A549 (cell line): ENCODE measurements at regions not wholly inside any gene's neighbourhood (a gene's known extent, or its start where the extent isn't known, plus 50 kb on each side); places are given as distances from the start of the nearest gene placed in this dataset.

Source experiments
- ATAC-seq, 2 experiments: fragments of 200-7000 bp in 1 of 2; fragments of >200 bp in 1 of 2; cut with Nextera tagmentation in 1 of 2; cut with Tn5 transposase in 1 of 2; 3 replicates each; pipeline versions ENCODE4 v1.8.0 to v1.9.1; 2018 to 2020; ENCODE audit warnings: mild to moderate bottlenecking in 1 of 2, moderate library complexity in 1 of 2
- CTCF ChIA-PET: fragments of 300-600 bp; sonication (Branson Sonifier 250); formaldehyde crosslinking; extraction: SDS; loops from one replicate; lab custom pipeline; 2021; ENCODE audit warnings: antibody characterized with exemption, inconsistent platforms; lab: Yijun Ruan, JAX
- POLR2A ChIA-PET: fragments of 350-600 bp; formaldehyde crosslinking; extraction: SDS; loops from one replicate; lab custom pipeline; 2021; ENCODE audit warnings: antibody characterized with exemption, inconsistent platforms; lab: Yijun Ruan, JAX
- DNase-seq, 2 experiments: peaks; one replicate each; pipeline versions ENCODE4 v3.0.0 to v3.0.0-alpha.2; 2011 to 2016; ENCODE audit warnings: low read depth in 1 of 2, low spot score in 1 of 2
- FAIRE-seq: peaks from 2 replicates; lab custom pipeline; 2011; peaks lifted over from hg19 to GRCh38; lab: Jason Lieb, UNC
- H3K27ac ChIP-seq, 2 experiments: fragments of >200 bp; sonication (Bioruptor Twin); formaldehyde crosslinking; 3 replicates each; pipeline ENCODE4 v1.5.1; 2016 to 2017
- H3K4me1 ChIP-seq: fragments of >200 bp; sonication (Bioruptor Twin); formaldehyde crosslinking; 3 replicates; pipeline ENCODE4 v1.6.1; 2016
- H3K4me2 ChIP-seq: fragments of >200 bp; sonication (Bioruptor Twin); formaldehyde crosslinking; 3 replicates; pipeline ENCODE4 v1.6.1; 2016
- H3K4me3 ChIP-seq: fragments of >200 bp; sonication (Bioruptor Twin); formaldehyde crosslinking; 3 replicates; pipeline ENCODE4 v1.5.1; 2016
- H3K9me3 ChIP-seq: fragments of >200 bp; sonication (Bioruptor Twin); formaldehyde crosslinking; 3 replicates; pipeline ENCODE4 v1.6.1; 2016
- CHD2 ChIP-seq: fragments of 150-350 bp; IDR thresholded peaks from 2 replicates; pipeline ENCODE4 v1.6.1; 2014; ENCODE audit warnings: low read length; ENCODE audit not compliant: partially characterized antibody
- CHD4 ChIP-seq: fragments of 200-600 bp; sonication (generic); IDR thresholded peaks from 2 replicates; pipeline ENCODE4 v1.6.1; 2016; ENCODE audit warnings: antibody characterized with exemption, mild to moderate bottlenecking, borderline replicate concordance
- EP300 ChIP-seq, 2 experiments: fragments of >200 bp; sonication (Bioruptor Twin); formaldehyde crosslinking; IDR thresholded peaks; 2 replicates in 1 of 2; 3 replicates in 1 of 2; pipeline ENCODE4 v1.6.1; 2016 to 2017
- GATA3 ChIP-seq: IDR thresholded peaks from 2 replicates; pipeline ENCODE4 v1.6.1; 2012; ENCODE audit warnings: borderline replicate concordance
- HOXA7 ChIP-seq: fragments of 250-450 bp; sonication (Bioruptor Pico); IDR thresholded peaks from 2 replicates; pipeline ENCODE4 v1.5.0; 2020; ENCODE audit warnings: mild to moderate bottlenecking, moderate library complexity
- JUN ChIP-seq, 2 experiments: fragments of >200 bp; sonication (Bioruptor Twin); formaldehyde crosslinking; IDR thresholded peaks; 2 replicates in 1 of 2; 3 replicates in 1 of 2; pipeline ENCODE4 v1.6.1; 2016 to 2017
- KDM5A ChIP-seq: fragments of 200-600 bp; sonication (generic); IDR thresholded peaks from 2 replicates; pipeline ENCODE4 v1.6.1; 2016; ENCODE audit warnings: antibody characterized with exemption, mild to moderate bottlenecking
- MAFK ChIP-seq: fragments of 450-650 bp; IDR thresholded peaks from 2 replicates; pipeline ENCODE4 v1.6.1; 2014; ENCODE audit not compliant: partially characterized antibody
- NFE2L2 ChIP-seq: fragments of 150-350 bp; conservative IDR thresholded peaks from 2 replicates; pipeline ENCODE4 v1.6.1; 2014; ENCODE audit warnings: low read length
- NR3C1 ChIP-seq: fragments of >200 bp; sonication (Bioruptor Twin); formaldehyde crosslinking; IDR thresholded peaks from 3 replicates; pipeline ENCODE4 v1.6.1; 2017
- POLR2A ChIP-seq: IDR thresholded peaks from 2 replicates; pipeline ENCODE4 v1.6.1; 2012; ENCODE audit warnings: mild to moderate bottlenecking, low read length
- RARB ChIP-seq: fragments of 250-450 bp; sonication (Bioruptor Pico); IDR thresholded peaks from 2 replicates; pipeline ENCODE4 v1.8.0; 2021; ENCODE audit warnings: mild to moderate bottlenecking, moderate library complexity
- RNF2 ChIP-seq: fragments of 200-600 bp; sonication (generic); IDR thresholded peaks from 2 replicates; pipeline ENCODE4 v1.6.1; 2016; ENCODE audit warnings: low read depth, mild to moderate bottlenecking, antibody characterized with exemption, moderate library complexity, borderline replicate concordance
- TP53 ChIP-seq: fragments of 250-450 bp; sonication (Bioruptor Pico); IDR thresholded peaks from 2 replicates; pipeline ENCODE4 v1.5.0; 2021; ENCODE audit warnings: mild to moderate bottlenecking, moderate library complexity
- ZC3H11A ChIP-seq: fragments of 450-650 bp; IDR thresholded peaks from 2 replicates; pipeline ENCODE4 v1.6.1; 2014; ENCODE audit warnings: antibody characterized with exemption, mild to moderate bottlenecking
- ZNF302 ChIP-seq: fragments of 250-450 bp; sonication (Bioruptor Pico); IDR thresholded peaks from 2 replicates; pipeline ENCODE4 v1.9.0; 2021; ENCODE audit warnings: inconsistent platforms, mild to moderate bottlenecking, moderate library complexity
- ZSCAN20 ChIP-seq: fragments of 250-450 bp; sonication (Bioruptor Pico); IDR thresholded peaks from 2 replicates; pipeline ENCODE4 v1.8.0; 2022; ENCODE audit warnings: mild to moderate bottlenecking, moderate library complexity
- WGBS: methylation state at CpG from one replicate; pipeline ENCODE4 v1.1.6; 2017; ENCODE audit errors: missing lambda C conversion rate; 5-methylcytosine and 5-hydroxymethylcytosine counted together
- TF ChIP-seq, protein P1 (sequence below): fragments of 250-450 bp; sonication (Bioruptor Pico); IDR thresholded peaks from 2 replicates; pipeline ENCODE4 v1.5.0; 2020; ENCODE audit warnings: low read depth, mild to moderate bottlenecking, moderate library complexity
- TF ChIP-seq, protein P2 (sequence below): IDR thresholded peaks from 2 replicates; pipeline ENCODE4 v1.6.1; 2012
- TF ChIP-seq, protein P3 (sequence below): fragments of >200 bp; sonication (Bioruptor Twin); formaldehyde crosslinking; IDR thresholded peaks from 2 replicates; pipeline ENCODE4 v1.6.1; 2016
- TF ChIP-seq, protein P4 (sequence below): IDR thresholded peaks from 2 replicates; pipeline ENCODE4 v1.6.1; 2012
- TF ChIP-seq, protein P5 (sequence below): fragments of >200 bp; sonication (Bioruptor Twin); formaldehyde crosslinking; IDR thresholded peaks from 3 replicates; pipeline ENCODE4 v1.6.1; 2016
- TF ChIP-seq, protein P6 (sequence below): fragments of 250-450 bp; sonication (Bioruptor Pico); IDR thresholded peaks from 2 replicates; pipeline ENCODE4 v1.5.0; 2021; ENCODE audit warnings: mild to moderate bottlenecking, moderate library complexity, borderline replicate concordance
- TF ChIP-seq, protein P7 (sequence below): fragments of >200 bp; sonication (Bioruptor Twin); formaldehyde crosslinking; IDR thresholded peaks from 3 replicates; pipeline ENCODE4 v1.5.1; 2016

DNA sequence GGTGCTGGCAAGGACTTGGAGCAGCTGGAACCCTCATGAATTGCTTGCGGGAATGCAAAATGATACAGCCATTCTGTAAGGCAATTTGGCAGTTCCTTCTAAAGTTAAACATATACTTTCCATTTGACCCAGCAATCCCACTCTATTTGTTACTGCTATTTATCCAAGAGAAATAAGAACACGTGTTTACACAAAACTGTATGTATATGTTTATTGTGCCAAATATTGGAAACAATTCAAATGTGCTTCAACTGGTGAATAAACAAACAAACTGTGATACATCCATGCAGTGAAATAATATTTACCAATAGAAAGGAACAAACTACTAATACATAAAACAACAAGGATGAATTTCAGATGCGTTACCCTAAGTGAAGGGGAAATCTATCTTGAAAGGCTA lies 60.0 kb upstream of the NTRK3 start:
- ChIA-PET CTCF (no interaction called here), POLR2A (no interaction called here)
- DNase-seq = no peak
- no peak for FAIRE-seq
- H3K4me2 ChIP-seq = no peak overlapping the region
- no peak overlapping the region for H3K27ac ChIP-seq
- no peak for ATAC-seq
- H3K9me3 ChIP-seq = no peaks in the 10 kb centered on the region
- no peak overlapping the region for H3K4me3 ChIP-seq
- no peaks in the 10 kb centered on the region for H3K4me1 ChIP-seq
- WGBS = 61% methylated on average over 3 of the region's 3 CpGs
- TF ChIP-seq HOXA7 (CRISPR knock-in tag) (no peak), ZC3H11A (no peak), ZNF302 (no peak), CHD2 (no peak), NFE2L2 (no peak)
- TF ChIP-seq, protein P1, sequence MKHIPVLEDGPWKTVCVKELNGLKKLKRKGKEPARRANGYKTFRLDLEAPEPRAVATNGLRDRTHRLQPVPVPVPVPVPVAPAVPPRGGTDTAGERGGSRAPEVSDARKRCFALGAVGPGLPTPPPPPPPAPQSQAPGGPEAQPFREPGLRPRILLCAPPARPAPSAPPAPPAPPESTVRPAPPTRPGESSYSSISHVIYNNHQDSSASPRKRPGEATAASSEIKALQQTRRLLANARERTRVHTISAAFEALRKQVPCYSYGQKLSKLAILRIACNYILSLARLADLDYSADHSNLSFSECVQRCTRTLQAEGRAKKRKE (CRISPR knock-in tag) = no peak
- TF ChIP-seq, protein P2, sequence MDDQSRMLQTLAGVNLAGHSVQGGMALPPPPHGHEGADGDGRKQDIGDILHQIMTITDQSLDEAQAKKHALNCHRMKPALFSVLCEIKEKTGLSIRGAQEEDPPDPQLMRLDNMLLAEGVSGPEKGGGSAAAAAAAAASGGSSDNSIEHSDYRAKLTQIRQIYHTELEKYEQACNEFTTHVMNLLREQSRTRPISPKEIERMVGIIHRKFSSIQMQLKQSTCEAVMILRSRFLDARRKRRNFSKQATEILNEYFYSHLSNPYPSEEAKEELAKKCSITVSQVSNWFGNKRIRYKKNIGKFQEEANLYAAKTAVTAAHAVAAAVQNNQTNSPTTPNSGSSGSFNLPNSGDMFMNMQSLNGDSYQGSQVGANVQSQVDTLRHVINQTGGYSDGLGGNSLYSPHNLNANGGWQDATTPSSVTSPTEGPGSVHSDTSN = no peak
- TF ChIP-seq, protein P3, sequence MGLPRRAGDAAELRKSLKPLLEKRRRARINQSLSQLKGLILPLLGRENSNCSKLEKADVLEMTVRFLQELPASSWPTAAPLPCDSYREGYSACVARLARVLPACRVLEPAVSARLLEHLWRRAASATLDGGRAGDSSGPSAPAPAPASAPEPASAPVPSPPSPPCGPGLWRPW = no peak

DNA sequence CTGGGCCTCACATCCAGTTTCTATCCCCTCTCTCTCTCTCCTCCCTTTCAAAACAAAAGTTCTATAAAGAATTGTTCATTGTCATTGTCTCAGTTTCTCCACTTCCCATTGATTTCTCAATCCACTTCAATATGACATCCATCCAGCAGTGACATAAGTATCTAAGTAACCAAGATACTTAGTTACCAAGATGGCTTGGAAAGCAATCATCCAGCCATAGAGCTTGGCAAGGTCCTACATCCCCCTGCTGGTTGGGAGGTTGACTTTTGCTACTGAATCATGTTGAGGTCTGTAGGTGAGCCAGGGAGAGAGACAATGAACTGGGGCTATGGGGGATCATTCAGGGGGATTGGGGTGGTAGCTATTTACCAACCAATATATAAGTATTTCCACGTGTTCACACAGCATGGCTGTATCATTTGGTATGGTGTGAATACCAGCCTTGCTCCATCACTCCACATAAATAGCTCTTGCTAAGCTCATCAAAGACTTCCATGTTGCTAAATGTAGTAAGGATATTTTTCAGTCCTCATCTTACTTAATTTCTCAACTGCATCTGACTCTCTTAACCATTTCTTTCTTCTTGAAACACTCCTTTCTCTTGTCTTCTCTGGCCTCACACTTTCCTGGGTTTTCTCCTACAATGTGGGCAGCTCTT lies 58.8 kb upstream of the NTRK3 start:
- CTCF ChIA-PET = interaction anchor here (1.0 kb wide), 1 partner anchor 16 kb away, joined by 3 read pairs; no protein-coding TSS in a partner anchor
- peak; percentile 94 for FAIRE-seq
- 3% methylated on average over 1 of the region's 1 CpG for WGBS

More for the DNA sequence above, 58.8 kb upstream of the NTRK3 start:
- H3K4me3 ChIP-seq = no peak overlapping the region
- no peaks in the 10 kb centered on the region for H3K9me3 ChIP-seq
- no peak overlapping the region for H3K27ac ChIP-seq
- POLR2A ChIA-PET = no interaction called here
- no peak overlapping the region for H3K4me2 ChIP-seq
- TF ChIP-seq RARB (CRISPR knock-in tag) (no peak), JUN (IDR thresholded peaks at IDR 0.05) (no peak), POLR2A (no peak), KDM5A (no peak), NR3C1 (no peak), CHD4 (no peak), HOXA7 (CRISPR knock-in tag) (no peak), RNF2 (no peak), MAFK (no peak), EP300 (IDR thresholded peaks at IDR 0.05) (no peak), TP53 (CRISPR knock-in tag) (no peak), GATA3 (no peak), ZSCAN20 (CRISPR knock-in tag) (no peak)
- TF ChIP-seq, protein P4, sequence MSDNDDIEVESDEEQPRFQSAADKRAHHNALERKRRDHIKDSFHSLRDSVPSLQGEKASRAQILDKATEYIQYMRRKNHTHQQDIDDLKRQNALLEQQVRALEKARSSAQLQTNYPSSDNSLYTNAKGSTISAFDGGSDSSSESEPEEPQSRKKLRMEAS = no peak
- TF ChIP-seq, protein P5, sequence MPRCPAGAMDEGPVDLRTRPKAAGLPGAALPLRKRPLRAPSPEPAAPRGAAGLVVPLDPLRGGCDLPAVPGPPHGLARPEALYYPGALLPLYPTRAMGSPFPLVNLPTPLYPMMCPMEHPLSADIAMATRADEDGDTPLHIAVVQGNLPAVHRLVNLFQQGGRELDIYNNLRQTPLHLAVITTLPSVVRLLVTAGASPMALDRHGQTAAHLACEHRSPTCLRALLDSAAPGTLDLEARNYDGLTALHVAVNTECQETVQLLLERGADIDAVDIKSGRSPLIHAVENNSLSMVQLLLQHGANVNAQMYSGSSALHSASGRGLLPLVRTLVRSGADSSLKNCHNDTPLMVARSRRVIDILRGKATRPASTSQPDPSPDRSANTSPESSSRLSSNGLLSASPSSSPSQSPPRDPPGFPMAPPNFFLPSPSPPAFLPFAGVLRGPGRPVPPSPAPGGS = no peak
- TF ChIP-seq, protein P6, sequence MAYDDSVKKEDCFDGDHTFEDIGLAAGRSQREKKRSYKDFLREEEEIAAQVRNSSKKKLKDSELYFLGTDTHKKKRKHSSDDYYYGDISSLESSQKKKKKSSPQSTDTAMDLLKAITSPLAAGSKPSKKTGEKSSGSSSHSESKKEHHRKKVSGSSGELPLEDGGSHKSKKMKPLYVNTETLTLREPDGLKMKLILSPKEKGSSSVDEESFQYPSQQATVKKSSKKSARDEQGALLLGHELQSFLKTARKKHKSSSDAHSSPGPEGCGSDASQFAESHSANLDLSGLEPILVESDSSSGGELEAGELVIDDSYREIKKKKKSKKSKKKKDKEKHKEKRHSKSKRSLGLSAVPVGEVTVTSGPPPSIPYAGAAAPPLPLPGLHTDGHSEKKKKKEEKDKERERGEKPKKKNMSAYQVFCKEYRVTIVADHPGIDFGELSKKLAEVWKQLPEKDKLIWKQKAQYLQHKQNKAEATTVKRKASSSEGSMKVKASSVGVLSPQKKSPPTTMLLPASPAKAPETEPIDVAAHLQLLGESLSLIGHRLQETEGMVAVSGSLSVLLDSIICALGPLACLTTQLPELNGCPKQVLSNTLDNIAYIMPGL (CRISPR knock-in tag) = no peak
- TF ChIP-seq, protein P7, sequence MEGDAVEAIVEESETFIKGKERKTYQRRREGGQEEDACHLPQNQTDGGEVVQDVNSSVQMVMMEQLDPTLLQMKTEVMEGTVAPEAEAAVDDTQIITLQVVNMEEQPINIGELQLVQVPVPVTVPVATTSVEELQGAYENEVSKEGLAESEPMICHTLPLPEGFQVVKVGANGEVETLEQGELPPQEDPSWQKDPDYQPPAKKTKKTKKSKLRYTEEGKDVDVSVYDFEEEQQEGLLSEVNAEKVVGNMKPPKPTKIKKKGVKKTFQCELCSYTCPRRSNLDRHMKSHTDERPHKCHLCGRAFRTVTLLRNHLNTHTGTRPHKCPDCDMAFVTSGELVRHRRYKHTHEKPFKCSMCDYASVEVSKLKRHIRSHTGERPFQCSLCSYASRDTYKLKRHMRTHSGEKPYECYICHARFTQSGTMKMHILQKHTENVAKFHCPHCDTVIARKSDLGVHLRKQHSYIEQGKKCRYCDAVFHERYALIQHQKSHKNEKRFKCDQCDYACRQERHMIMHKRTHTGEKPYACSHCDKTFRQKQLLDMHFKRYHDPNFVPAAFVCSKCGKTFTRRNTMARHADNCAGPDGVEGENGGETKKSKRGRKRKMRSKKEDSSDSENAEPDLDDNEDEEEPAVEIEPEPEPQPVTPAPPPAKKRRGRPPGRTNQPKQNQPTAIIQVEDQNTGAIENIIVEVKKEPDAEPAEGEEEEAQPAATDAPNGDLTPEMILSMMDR = no peak
- no peaks in the 10 kb centered on the region for H3K4me1 ChIP-seq
- ATAC-seq (no peak), DNase-seq (no peak)
